ENCODE measurements at regions not wholly inside any gene's neighbourhood (a gene's known extent, or its start where the extent isn't known, plus 50 kb on each side); places are given as distances from the start of the nearest gene placed in this dataset.

- TF ChIP-seq POLR2AphosphoS5 (IDR thresholded peaks at IDR 0.05; ENCODE audit: low read depth, low read length): no peak
- no peak for TF ChIP-seq TAF1 (IDR thresholded peaks at IDR 0.05; ENCODE audit: borderline replicate concordance, insufficient read depth, low read length)
Observed at GRCh38 chr4:19776929-19777328, 474.8 kb upstream of the SLIT2 start.

Data from PFSK-1 (cell line).